PC-3 (cell line): ENCODE measurements at regions not wholly inside any gene's neighbourhood (a gene's known extent, or its start where the extent isn't known, plus 50 kb on each side); places are given as distances from the start of the nearest gene placed in this dataset.

Source experiments
- ATAC-seq: fragments of 200-7000 bp; cut with Tn5 transposase; 2 replicates; pipeline ENCODE4 v1.9.1; 2020; ENCODE audit warnings: mild to moderate bottlenecking, moderate library complexity
- BruUV-seq: library from RNA; stranded (reverse); fragments of 400-500 nt; replicated peaks from 2 replicates; lab custom pipeline; 2021; lab: Mats Ljungman, UMichigan
- CTCF ChIA-PET: fragments of 300-600 bp; sonication (Branson Sonifier 250); formaldehyde crosslinking; loops from one replicate; lab custom pipeline; 2022; ENCODE audit warnings: antibody characterized with exemption; lab: Charles Lee
- POLR2A ChIA-PET: fragments of 300-600 bp; sonication (Branson Sonifier 250); formaldehyde crosslinking; loops from one replicate; lab custom pipeline; 2022; ENCODE audit warnings: antibody characterized with exemption; ENCODE audit not compliant: unreplicated experiment; lab: Charles Lee
- DNase-seq: peaks from one replicate; pipeline ENCODE4 v3.0.0-alpha.2; 2015
- H2AFZ ChIP-seq: fragments of 300-600 bp; sonication (generic); 2 replicates; pipeline ENCODE4 v1.6.0; 2016; ENCODE audit warnings: antibody characterized with exemption, low read length
- H3F3A ChIP-seq: fragments of 300-600 bp; sonication (generic); one replicate; pipeline ENCODE4 v1.6.0; 2017; ENCODE audit warnings: antibody characterized with exemption, low read length, control low read depth, mild to moderate bottlenecking; ENCODE audit not compliant: unreplicated experiment
- H3K27ac ChIP-seq: fragments of 300-600 bp; sonication (generic); 2 replicates; pipeline ENCODE4 v1.5.1; 2016; ENCODE audit warnings: mild to moderate bottlenecking, low read length
- H3K27me3 ChIP-seq: fragments of 300-600 bp; sonication (generic); 2 replicates; pipeline ENCODE4 v1.6.1; 2016; ENCODE audit warnings: low read length, mixed read lengths
- H3K36me3 ChIP-seq: fragments of 300-600 bp; sonication (generic); 2 replicates; pipeline ENCODE4 v1.6.1; 2016; ENCODE audit warnings: low read depth, mixed run types, low read length, mixed read lengths
- H3K4me1 ChIP-seq: fragments of 300-600 bp; sonication (generic); 2 replicates; pipeline ENCODE4 v1.5.1; 2016; ENCODE audit warnings: low read length; ENCODE audit not compliant: insufficient read depth
- H3K4me2 ChIP-seq: fragments of 300-600 bp; sonication (generic); 2 replicates; pipeline ENCODE4 v1.6.0; 2016; ENCODE audit warnings: low read length
- H3K4me3 ChIP-seq: fragments of 300-600 bp; sonication (generic); 2 replicates; pipeline ENCODE4 v1.5.1; 2016; ENCODE audit warnings: mild to moderate bottlenecking, low read length, mixed read lengths
- H3K79me2 ChIP-seq: fragments of 300-600 bp; sonication (generic); 2 replicates; pipeline ENCODE4 v1.6.1; 2017; ENCODE audit warnings: low read length, mixed read lengths
- H3K9ac ChIP-seq: fragments of 300-600 bp; sonication (generic); 2 replicates; pipeline ENCODE4 v1.6.0; 2016; ENCODE audit warnings: mild to moderate bottlenecking, low read length
- H3K9me2 ChIP-seq: fragments of 300-600 bp; sonication (generic); replicated peaks from 2 replicates; pipeline ENCODE4 v1.6.1; 2016; ENCODE audit warnings: mixed run types, low read length, mixed read lengths
- H3K9me3 ChIP-seq: fragments of 300-600 bp; sonication (generic); 2 replicates; pipeline ENCODE4 v1.6.1; 2016; ENCODE audit warnings: low read length, mixed read lengths
- H4K20me1 ChIP-seq: fragments of 300-600 bp; sonication (generic); 2 replicates; pipeline ENCODE4 v1.6.1; 2016; ENCODE audit warnings: low read length, mixed read lengths
- CTCF ChIP-seq: fragments of 300-600 bp; sonication (generic); conservative IDR thresholded peaks from 2 replicates; pipeline ENCODE4 v1.5.1; 2017; ENCODE audit warnings: antibody characterized with exemption, low read depth, mild to moderate bottlenecking, low read length
- EZH2 ChIP-seq: fragments of 300-600 bp; sonication (generic); IDR thresholded peaks from one replicate; pipeline ENCODE4 v1.6.1; 2017; ENCODE audit warnings: antibody characterized with exemption, mild to moderate bottlenecking, low read length; ENCODE audit not compliant: unreplicated experiment
- EZH2phosphoT487 ChIP-seq: fragments of 300-600 bp; sonication (generic); IDR thresholded peaks from 2 replicates; pipeline ENCODE4 v1.6.1; 2018; ENCODE audit warnings: mild to moderate bottlenecking, antibody characterized with exemption, low read length, borderline replicate concordance
- intact Hi-C: fragments of 100-400 bp; cut with micrococcal nuclease; formaldehyde crosslinking; loops from 2 replicates; pipeline ENCODE4 v1.9.0; 2023

DNA sequence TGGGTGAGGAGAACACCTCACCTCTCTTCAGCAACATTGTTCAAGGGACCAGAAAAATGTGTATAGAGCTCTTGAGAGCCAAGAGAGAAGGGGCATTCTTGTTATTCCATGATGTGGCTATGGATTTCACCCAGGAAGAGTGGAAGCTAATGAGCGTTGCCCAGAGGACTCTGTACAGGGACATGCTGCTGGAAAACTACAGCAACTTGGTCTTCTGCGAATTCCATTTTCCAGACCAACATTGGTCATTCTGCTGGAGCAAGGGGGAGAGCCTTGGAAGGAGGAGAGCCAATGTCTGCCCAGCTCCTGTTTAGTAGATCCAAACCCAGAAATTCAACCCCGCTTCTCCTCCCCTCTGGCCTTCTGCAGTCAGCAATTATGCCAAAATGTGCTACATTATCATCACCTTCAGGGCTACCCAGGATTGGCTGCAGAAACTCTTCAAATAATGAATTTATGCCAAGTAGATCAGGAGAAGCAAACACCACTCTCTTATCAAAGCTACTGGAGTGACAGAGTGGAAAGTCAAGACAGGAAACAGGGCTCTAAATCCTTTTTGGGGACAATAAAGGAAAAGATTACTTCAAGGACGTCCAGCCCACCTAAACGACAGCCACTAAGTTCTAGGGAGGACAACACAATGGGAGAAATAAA, 707.5 kb upstream of the LUZP2 start:
- ATAC-seq (peak; percentile 26), DNase-seq (no peak)
- peaks cover 13% of the 10 kb centered on the region for H3K4me1 ChIP-seq
- CTCF ChIA-PET: interaction anchor here (0.6 kb wide), 1 partner anchor 40 kb away, joined by 3 read pairs; no protein-coding TSS in a partner anchor
- no peak overlapping the region for H3K9ac ChIP-seq
- H3K27me3 ChIP-seq: no peaks in the 10 kb centered on the region
- no peaks in the 10 kb centered on the region for H3K9me3 ChIP-seq
- no TSS peak for BruUV-seq
- H3K36me3 ChIP-seq: no peaks in the 10 kb centered on the region
- no peaks in the 10 kb centered on the region for H3F3A ChIP-seq
- no peak for TF ChIP-seq CTCF
- no peak for TF ChIP-seq EZH2
- no peak for TF ChIP-seq EZH2phosphoT487
- POLR2A ChIA-PET: no interaction called here
- intact Hi-C loops: no loop called here
- H3K4me3 ChIP-seq: no peak overlapping the region
- no peaks in the 10 kb centered on the region for H3K79me2 ChIP-seq
- no peaks in the 10 kb centered on the region for H3K9me2 ChIP-seq
- no peaks in the 10 kb centered on the region for H4K20me1 ChIP-seq
- H3K27ac ChIP-seq: peak overlapping the region; percentile 49
- peak overlapping the region; percentile 60; the same call in 1 of the 2 replicates for H2AFZ ChIP-seq
- peak overlapping the region; percentile 56 for H3K4me2 ChIP-seq

- Histone ChIP-seq H3F3A (no peaks in the 10 kb centered on the region), H3K9me2 (no peaks in the 10 kb centered on the region), H3K36me3 (no peaks in the 10 kb centered on the region), H3K79me2 (no peaks in the 10 kb centered on the region), H3K4me1 (peaks cover 13% of the 10 kb centered on the region), H4K20me1 (no peaks in the 10 kb centered on the region), H3K4me3 (no peak overlapping the region), H3K9ac (no peak overlapping the region), H2AFZ (peak overlapping the region; percentile 60; the same call in 1 of the 2 replicates), H3K27me3 (no peaks in the 10 kb centered on the region), H3K9me3 (no peaks in the 10 kb centered on the region), H3K4me2 (peak overlapping the region; percentile 56; the same call in 1 of the 2 replicates), H3K27ac (peak overlapping the region; percentile 49; the same call in 1 of the 2 replicates)
- intact Hi-C loops: no loop called here
- peak; percentile 73 for DNase-seq
- CTCF ChIA-PET: interaction anchor here (0.6 kb wide), 1 partner anchor 40 kb away, joined by 3 read pairs; no protein-coding TSS in a partner anchor
- no TSS peak for BruUV-seq
- ATAC-seq: peak; percentile 100
- no peak for TF ChIP-seq EZH2phosphoT487
- no peak for TF ChIP-seq CTCF
- TF ChIP-seq EZH2: no peak
- POLR2A ChIA-PET: no interaction called here
Observed at GRCh38 chr11:23789938-23790371, 706.9 kb upstream of the LUZP2 start.
